Pons (tissue), 1 donor: ENCODE measurements at regions not wholly inside any gene's neighbourhood (a gene's known extent, or its start where the extent isn't known, plus 50 kb on each side); places are given as distances from the start of the nearest gene placed in this dataset.

Source experiments
- DNase-seq: peaks from one replicate; pipeline ENCODE4 v3.0.0-alpha.2; 2016; ENCODE audit warnings: low spot score

DNA sequence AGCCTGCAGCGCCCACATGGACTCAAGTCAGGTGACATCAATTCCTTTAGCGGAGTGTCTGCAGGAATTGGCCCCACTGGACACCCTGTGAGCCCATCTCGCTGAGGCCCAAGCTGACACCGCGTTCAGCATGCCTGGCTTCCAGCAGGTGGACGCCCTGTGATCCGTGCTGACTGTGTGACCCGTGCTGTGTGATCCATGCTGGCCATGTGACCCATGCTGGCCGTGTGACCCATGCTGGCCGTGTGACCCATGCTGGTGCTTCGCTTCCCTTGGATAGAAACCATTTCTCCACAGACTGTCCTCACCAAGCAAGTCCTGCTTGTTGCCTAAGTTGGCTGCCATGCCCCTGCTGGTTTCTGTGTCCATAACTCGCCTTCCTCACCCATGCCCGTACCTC lies 392.1 kb downstream of the BRD1 start:
- DNase-seq = no peak

DNA sequence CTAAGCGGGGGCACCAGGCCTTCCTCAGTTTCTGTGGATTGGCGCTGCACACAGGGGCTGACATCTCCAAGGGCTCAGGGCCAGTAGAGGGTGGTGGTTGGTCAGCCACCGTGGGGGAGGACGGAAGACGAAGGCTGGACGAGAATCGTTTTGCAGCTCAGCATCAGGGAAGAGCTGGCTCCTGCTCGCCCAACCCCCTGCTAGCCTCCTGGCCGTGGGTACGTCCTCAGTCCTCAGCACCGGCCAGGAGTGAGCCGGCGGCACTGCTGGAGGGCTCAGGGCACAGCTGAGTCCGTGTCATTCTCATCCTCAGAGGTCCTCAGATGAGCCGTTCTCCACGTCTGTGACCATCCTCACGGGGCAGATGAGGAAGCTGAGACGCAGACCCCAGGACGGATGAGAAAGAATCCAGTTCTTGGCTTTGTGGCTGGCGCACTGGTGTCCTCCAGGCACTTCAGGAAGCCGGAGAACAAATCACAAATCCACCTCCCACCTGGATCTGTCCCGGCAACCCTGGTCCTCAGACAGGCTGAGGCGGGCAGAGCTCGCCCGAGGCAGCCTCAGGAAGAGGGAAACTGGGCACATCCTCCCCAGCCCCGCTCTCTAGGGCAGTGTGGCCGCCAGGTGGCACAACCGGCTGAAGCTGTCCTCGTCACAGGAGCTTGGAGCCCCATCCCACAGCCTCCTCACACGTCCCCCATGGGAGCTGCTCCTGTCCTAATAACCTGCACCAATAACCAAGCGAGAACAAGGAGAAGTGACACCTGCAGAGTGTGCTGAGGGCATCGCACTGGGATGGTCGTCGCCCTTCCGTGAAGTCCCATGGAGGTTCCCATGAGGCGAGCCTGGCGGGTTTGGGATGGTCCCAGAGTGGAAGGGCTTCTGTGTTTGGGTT lies 393.7 kb downstream of the BRD1 start:
- no peak for DNase-seq

- DNase-seq = no peak
Observed at GRCh38 chr22:49432897-49433443, 394.7 kb downstream of the BRD1 start.

DNA sequence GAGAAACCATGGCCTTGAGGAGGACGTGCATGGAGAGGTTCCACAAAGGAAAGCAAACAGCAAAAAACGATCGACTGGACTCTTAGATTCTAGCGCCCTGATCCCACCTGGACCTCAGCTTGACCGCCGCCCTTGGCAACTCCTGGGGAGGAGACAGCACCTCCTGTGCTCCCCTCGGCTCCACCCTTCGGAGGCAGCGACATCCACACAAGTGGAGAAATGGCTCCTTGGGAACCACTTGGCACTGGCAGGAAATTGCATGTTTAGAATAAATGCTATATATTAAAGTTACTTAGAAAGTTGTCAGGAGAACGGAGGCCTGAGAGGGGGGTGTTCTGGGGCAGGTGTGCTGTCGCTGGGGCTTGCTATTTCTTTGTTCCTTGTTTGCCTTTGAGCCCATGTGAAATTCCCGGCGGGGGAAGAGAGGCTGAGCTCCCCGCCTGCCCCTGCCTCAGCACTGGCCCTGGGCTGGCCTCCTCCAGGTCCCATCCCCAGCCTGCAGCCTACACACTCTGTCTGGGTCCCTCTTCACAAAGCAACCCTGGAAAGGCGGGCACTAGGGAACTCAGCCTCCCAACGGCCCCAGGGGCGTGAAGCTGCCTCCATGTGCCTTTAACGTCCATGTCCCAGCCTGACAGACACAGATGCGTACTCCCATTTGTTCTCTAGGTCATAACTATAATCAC lies 395.3 kb downstream of the BRD1 start:
- no peak for DNase-seq

DNA sequence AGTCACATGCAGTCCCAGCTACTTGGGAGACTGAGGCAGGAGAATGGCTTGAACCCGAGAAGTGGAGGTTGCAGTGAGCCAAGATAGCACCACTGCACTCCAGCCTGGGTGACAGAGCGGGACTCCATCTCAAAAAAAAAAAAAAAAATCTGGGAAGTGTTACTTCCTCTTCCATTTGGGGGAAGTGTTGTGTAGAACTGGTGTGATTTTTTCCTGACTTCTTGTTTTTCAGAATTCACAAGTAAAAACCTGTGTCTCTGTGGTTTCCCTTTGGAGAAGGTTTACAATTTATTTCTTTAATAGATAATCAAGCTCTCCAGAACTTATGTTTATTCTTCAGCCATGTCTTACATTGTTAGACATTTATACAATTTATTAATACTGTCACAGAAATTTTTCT lies 396.1 kb downstream of the BRD1 start:
- peak; percentile 36 for DNase-seq

- DNase-seq = no peak
Observed at GRCh38 chr22:49429066-49429465, 398.6 kb downstream of the BRD1 start.

DNA sequence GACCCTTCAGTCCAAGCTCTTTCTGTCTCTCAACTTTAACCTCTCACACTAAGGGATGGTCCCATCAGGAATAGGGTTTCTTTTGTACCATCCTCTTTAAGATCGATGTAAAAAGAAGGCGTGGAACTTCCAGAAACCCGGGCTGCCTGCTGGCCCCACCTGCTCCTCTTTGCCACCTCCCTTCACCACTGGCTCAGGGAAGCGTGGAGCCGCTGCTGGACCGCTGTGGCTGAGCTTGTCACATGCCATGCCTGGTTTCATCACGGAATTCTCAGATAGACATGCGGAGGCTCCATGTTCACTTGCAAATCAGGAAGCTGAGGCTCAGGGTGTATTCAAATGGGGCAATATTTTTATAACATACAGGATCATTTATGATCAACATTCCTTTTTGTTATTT lies 399.7 kb downstream of the BRD1 start:
- DNase-seq = no peak

DNA sequence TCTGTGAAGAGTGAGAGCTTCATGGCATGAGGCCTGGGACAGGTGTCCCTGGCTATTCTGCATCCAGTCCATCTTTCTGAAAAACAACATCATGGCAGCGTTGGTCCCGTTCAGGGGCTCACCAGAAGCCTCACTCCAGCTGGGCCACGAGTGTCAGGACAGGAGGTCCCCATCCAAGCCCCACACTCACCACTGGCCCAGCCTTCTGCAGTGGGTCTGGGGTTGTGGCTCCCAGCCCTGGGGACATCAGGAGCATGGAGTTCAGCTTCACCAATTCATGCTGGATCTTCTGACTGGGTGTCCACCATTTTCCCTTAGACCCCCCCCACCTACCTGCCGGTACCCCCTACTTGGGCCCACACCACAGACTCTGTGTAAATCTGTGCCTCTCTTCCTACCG lies 400.3 kb downstream of the BRD1 start:
- DNase-seq = no peak

- no peak for DNase-seq
Observed at GRCh38 chr22:49426618-49427266, 400.9 kb downstream of the BRD1 start.

GRCh38 chr22:49426098-49426497 lies 401.6 kb downstream of the BRD1 start:
- no peak for DNase-seq

DNA sequence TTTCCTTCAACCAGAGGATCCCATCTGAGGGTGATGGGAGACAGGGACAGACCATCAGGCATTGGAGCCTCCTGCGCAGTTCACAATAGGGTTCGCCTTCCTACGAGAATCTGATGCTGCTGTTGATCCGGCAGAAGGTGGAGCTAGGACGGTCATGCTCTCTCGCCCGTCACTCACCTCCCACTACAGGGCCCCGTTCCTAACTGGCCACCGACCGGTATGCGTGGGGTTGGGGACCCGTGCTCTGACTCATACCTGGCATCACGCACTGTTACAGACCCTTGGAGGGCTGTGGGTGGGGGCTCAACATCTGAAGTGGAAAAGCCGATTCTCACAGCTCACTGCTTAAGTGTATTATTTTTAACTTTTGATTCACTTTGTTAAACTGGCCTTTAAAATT lies 402.3 kb downstream of the BRD1 start:
- no peak for DNase-seq

- no peak for DNase-seq
Observed at GRCh38 chr22:49424893-49425270, 402.8 kb downstream of the BRD1 start.

- no peak for DNase-seq
Observed at GRCh38 chr22:49423125-49423650, 404.5 kb downstream of the BRD1 start.

DNA sequence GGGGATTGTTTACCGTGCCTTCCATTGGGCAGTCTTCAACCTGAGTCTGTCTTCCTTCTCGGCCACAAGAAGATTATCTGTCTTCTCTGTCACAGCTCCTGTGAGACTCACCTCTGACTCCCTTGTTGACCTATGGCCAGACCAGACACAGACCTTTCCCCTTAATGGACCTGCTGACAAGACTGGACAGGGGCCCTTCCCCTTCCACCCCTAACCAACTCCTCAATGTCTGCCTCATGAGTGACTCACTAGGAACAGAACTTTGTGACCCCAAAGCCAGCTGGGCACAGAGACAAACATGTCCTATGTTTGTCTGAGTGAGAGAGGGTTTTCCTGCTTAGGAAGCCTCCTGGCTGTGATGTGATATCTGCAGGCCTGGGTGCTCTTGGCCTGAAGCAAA lies 405.0 kb downstream of the BRD1 start:
- DNase-seq = no peak

DNA sequence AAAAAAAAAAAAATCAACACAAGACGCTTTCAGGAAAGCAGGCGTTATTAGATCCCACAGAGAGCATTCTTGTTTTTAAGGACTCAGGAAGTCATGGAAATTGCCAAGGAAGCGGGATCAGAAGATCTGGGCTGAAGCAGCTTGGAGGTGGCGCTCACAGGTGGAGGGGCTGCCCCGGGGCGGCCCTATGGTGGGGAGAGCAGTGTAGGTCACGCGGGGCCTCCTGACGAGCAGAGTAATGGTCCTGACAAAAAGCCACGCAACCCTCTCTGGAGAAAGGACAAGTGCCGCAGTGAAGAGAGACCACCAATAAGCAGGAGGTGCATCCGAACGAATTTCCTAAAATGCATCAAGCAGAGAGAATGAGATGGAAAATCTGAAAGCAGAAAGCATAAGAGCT lies 407.0 kb downstream of the BRD1 start:
- DNase-seq = no peak

DNA sequence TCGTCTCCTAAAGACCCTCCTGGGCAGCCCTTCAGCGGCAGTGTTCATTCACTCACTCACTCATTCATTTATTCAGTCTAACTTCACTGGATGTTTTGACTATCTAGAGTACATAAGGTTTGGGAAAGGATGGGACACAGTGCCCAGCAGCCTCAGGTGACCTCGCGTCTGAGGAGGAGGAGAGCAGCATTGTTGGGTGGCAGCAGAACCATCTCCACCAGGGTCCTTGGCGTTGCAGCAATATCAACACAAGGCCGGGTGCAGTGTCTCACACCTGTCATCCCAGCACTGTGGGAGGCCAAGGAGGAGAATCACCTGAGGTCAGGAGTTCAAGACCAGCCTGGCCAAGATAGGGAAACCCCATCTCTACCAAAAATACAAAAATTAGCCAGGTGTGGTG lies 408.0 kb downstream of the BRD1 start:
- no peak for DNase-seq

DNA sequence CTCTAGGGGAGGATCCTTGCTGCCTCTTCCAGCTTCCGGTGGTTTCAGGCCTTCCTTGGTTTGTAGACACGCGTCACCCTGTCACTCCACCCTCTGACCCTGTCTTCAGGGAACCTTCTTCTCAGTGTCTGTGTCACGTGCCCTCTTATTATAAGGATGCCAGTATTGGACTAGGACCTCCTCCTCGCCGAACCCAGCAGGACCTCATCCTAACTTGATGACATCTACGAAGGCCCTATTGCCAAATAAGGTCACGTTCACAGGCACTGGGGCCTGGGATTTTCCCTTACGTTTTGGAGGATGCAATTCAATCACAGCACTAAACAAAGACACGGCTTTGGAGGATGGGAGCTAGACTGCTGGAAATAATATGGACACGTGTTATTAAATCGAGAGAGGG lies 408.7 kb downstream of the BRD1 start:
- no peak for DNase-seq

DNA sequence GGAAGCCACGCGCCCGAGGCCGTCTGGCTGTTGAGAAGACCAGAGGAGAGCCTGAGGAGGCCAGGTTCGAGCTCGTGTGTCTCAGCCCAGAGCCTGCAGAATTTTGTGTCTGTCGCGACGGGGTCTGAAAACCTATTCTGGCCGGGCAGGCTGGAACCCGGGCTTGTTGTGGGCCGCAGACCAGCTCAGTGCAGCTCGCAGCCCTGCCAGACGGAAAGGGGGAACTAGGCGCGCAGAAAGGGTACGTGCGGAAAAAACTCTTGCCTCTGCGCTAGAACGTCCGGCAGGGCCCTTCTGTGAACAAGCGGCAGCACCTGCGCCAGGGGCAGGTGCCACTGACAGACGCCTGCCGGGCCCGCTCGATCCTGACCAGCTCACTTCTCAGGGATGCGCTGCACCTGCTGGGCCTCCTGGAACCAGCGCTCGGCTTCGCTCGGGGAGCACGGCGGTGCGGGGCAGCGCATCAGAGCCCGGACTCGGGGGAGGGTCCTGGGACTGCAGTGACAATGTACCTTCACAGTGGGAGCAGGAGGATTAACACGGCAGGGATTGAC lies 409.3 kb downstream of the BRD1 start:
- DNase-seq = no peak

- DNase-seq = no peak
Observed at GRCh38 chr22:49417833-49418232, 409.8 kb downstream of the BRD1 start.

DNA sequence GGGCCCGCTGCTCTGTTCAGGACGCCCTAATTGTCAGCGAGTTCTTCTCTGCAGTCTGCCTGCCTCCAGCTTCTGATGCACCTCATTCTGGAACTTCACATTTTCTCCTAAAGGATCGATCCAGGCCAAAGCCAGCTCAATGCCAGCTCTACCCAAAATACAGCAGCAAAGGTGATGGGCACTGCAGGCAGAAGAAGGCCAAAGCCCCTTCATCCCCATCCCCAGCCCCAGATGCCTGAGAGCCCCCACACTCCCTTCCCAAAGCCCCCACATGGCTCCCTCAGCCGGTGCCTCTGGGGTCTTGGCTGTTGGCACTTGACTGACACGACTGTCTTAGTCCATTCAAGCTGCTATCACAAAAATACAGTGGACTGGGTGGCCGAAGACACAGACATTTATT lies 410.3 kb downstream of the BRD1 start:
- no peak for DNase-seq

DNA sequence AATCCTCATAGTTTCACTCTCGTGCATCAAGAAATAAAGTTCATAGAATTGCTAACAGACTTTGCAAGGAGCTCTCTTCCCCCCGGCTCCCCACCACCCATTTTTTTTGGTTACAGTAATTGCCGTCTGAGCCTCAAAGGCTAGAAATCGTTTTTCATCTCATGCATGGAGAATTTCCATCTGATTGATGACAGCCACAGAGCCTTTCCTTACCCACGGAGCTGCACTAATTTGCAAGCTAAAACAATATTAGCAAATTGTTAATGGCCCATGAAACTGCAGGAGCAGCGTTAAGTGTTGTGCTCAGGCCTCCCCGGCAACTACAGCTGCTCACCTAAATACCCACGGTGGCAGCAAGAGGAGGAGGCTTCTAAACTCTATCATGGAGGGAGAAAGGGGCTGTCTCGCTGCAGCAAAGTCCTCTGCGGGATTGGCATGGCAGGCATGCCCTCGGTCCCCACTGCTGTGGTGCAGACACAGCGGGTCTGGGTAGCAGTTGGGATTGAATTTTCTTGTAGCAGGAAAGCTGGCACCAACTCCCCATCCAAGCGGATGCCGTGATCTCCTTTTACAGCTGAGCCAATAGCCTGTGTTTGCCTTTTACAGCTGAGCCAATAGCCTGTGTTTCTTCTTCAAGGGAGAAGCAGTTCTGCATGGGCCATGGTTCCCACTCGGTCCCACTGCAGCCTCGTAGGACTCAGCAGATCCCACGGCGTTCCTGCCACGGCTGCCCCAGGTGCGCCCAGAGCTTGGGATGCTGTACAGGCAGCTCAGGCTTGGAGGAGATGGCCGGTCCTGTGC lies 412.3 kb downstream of the BRD1 start:
- peak; percentile 1 for DNase-seq
